Caco-2 (cell line): ENCODE measurements at regions not wholly inside any gene's neighbourhood (a gene's known extent, or its start where the extent isn't known, plus 50 kb on each side); places are given as distances from the start of the nearest gene placed in this dataset.

ENCODE experiments used
- BruUV-seq: library from RNA; stranded (reverse); fragments of 400-500 nt; replicated peaks from 2 replicates; lab custom pipeline; 2021; lab: Mats Ljungman, UMichigan
- CTCF ChIA-PET: fragments of 300-600 bp; sonication (Branson Sonifier 250); formaldehyde crosslinking; loops from one replicate; lab custom pipeline; 2022; ENCODE audit warnings: antibody characterized with exemption; lab: Charles Lee
- POLR2A ChIA-PET: fragments of 300-600 bp; sonication (Branson Sonifier 250); formaldehyde crosslinking; loops from one replicate; lab custom pipeline; 2022; ENCODE audit warnings: antibody characterized with exemption; lab: Charles Lee
- DNase-seq, 2 experiments: peaks; one replicate each; pipeline versions ENCODE4 v3.0.0 to v3.0.0-alpha.2; 2020 to 2022
- H3K27me3 ChIP-seq: replicated peaks from 2 replicates; pipeline ENCODE4 v1.6.0; 2011; ENCODE audit warnings: low read length; ENCODE audit not compliant: control insufficient read depth, insufficient read depth
- H3K36me3 ChIP-seq: 2 replicates; pipeline ENCODE4 v1.5.1; 2011; ENCODE audit warnings: low read length; ENCODE audit not compliant: control insufficient read depth, insufficient read depth
- H3K4me1 ChIP-seq: fragments of 250-450 bp; sonication (Bioruptor Pico); 2 replicates; pipeline ENCODE4 v1.5.1; 2020; ENCODE audit warnings: mild to moderate bottlenecking
- H3K4me3 ChIP-seq: 2 replicates; pipeline ENCODE4 v1.5.1; 2011; ENCODE audit warnings: low read depth, mild to moderate bottlenecking, control low read depth, low read length
- H3K9me3 ChIP-seq: fragments of 250-450 bp; sonication (Bioruptor Pico); 2 replicates; pipeline ENCODE4 v1.5.1; 2020; ENCODE audit warnings: mild to moderate bottlenecking, moderate library complexity
- H3K27ac Mint-ChIP-seq: one replicate; pipeline ENCODE4 v1.8.0; 2022; ENCODE audit warnings: mixed read lengths; ENCODE audit not compliant: unreplicated experiment
- H3K27me3 Mint-ChIP-seq: one replicate; pipeline ENCODE4 v1.8.0; 2022; ENCODE audit warnings: mixed read lengths; ENCODE audit not compliant: insufficient read depth, unreplicated experiment
- H3K36me3 Mint-ChIP-seq: one replicate; pipeline ENCODE4 v1.8.0; 2022; ENCODE audit warnings: mild to moderate bottlenecking, mixed read lengths; ENCODE audit not compliant: insufficient read depth, unreplicated experiment
- H3K4me1 Mint-ChIP-seq: one replicate; pipeline ENCODE4 v1.8.0; 2022; ENCODE audit warnings: low read depth, mixed read lengths; ENCODE audit not compliant: unreplicated experiment
- H3K4me3 Mint-ChIP-seq: one replicate; pipeline ENCODE4 v1.8.0; 2022; ENCODE audit warnings: mild to moderate bottlenecking, moderate library complexity, mixed read lengths; ENCODE audit not compliant: unreplicated experiment
- H3K9me3 Mint-ChIP-seq: one replicate; pipeline ENCODE4 v1.8.0; 2022; ENCODE audit warnings: mixed read lengths; ENCODE audit not compliant: unreplicated experiment
- CTCF ChIP-seq, 2 experiments: fragments of 200-600 bp in 1 of 2; IDR thresholded peaks; 1 replicate in 1 of 2; 2 replicates in 1 of 2; pipeline versions ENCODE4 v1.5.1 to v1.8.0; 2011 to 2022; ENCODE audit warnings: antibody characterized with exemption in 1 of 2, control low read depth in 1 of 2, inconsistent platforms in 1 of 2, low read depth in 1 of 2, low read length in 1 of 2, mild to moderate bottlenecking in 1 of 2, moderate library complexity in 1 of 2; ENCODE audit not compliant: insufficient read depth in 1 of 2, severe bottlenecking in 1 of 2, unreplicated experiment in 1 of 2
- intact Hi-C: fragments of 100-400 bp; cut with micrococcal nuclease; formaldehyde crosslinking; loops from one replicate; pipeline ENCODE4 v1.10.0; 2022; ENCODE audit not compliant: unreplicated experiment

GRCh38 chr12:43004908-43005307 is 415.4 kb upstream of the PRICKLE1 start:
- Histone ChIP-seq H3K4me1 (no peaks in the 10 kb centered on the region), H3K36me3 (no peaks in the 10 kb centered on the region), H3K9me3 (no peaks in the 10 kb centered on the region), H3K27me3 (no peaks in the 10 kb centered on the region), H3K4me3 (no peak overlapping the region)
- no peak for TF ChIP-seq CTCF (IDR thresholded peaks at IDR 0.05; ENCODE audit: insufficient read depth in 1 of 2, low read depth in 1 of 2, low read length in 1 of 2, severe bottlenecking in 1 of 2, unreplicated experiment in 1 of 2)
- no peak overlapping the region for H3K4me3 Mint-ChIP-seq
- BruUV-seq, result no TSS peak
- ChIA-PET POLR2A (no interaction called here), CTCF (no interaction called here)
- H3K27me3 Mint-ChIP-seq, result no peaks in the 10 kb centered on the region
- intact Hi-C loops, result no loop called here
- DNase-seq, result no peak
- H3K4me1 Mint-ChIP-seq, result no peaks in the 10 kb centered on the region
- no peaks in the 10 kb centered on the region for H3K36me3 Mint-ChIP-seq
- no peaks in the 10 kb centered on the region for H3K9me3 Mint-ChIP-seq
- no peak overlapping the region for H3K27ac Mint-ChIP-seq

GRCh38 chr12:43004141-43004540 is 414.6 kb upstream of the PRICKLE1 start:
- no peak overlapping the region for H3K27ac Mint-ChIP-seq
- no TSS peak for BruUV-seq

GRCh38 chr12:42996869-42997431 is 407.4 kb upstream of the PRICKLE1 start:
- Mint-ChIP-seq H3K9me3 (no peaks in the 10 kb centered on the region), H3K4me1 (no peaks in the 10 kb centered on the region), H3K4me3 (no peak overlapping the region), H3K27me3 (no peaks in the 10 kb centered on the region), H3K27ac (no peak overlapping the region), H3K36me3 (no peaks in the 10 kb centered on the region)
- no TSS peak for BruUV-seq
- POLR2A ChIA-PET, result no interaction called here
- no peak for TF ChIP-seq CTCF (IDR thresholded peaks at IDR 0.05; ENCODE audit: insufficient read depth in 1 of 2, low read depth in 1 of 2, low read length in 1 of 2, severe bottlenecking in 1 of 2, unreplicated experiment in 1 of 2)
- intact Hi-C loops, result no loop called here
- H3K4me3 ChIP-seq, result no peak overlapping the region
- no peak for DNase-seq
- H3K4me1 ChIP-seq, result peaks cover 4% of the 10 kb centered on the region; the same call in 1 of the 2 replicates
- H3K36me3 ChIP-seq, result no peaks in the 10 kb centered on the region
- H3K27me3 ChIP-seq, result no peaks in the 10 kb centered on the region
- H3K9me3 ChIP-seq, result no peaks in the 10 kb centered on the region
- CTCF ChIA-PET, result no interaction called here

More at GRCh38 chr12:43004141-43004540, 414.6 kb upstream of the PRICKLE1 start:
- no peaks in the 10 kb centered on the region for H3K27me3 ChIP-seq
- POLR2A ChIA-PET, result no interaction called here
- H3K27me3 Mint-ChIP-seq, result no peaks in the 10 kb centered on the region
- intact Hi-C loops, result no loop called here
- no peak overlapping the region for H3K4me3 ChIP-seq
- H3K4me1 ChIP-seq, result no peaks in the 10 kb centered on the region
- no peaks in the 10 kb centered on the region for H3K4me1 Mint-ChIP-seq
- TF ChIP-seq CTCF (IDR thresholded peaks at IDR 0.05; ENCODE audit: insufficient read depth in 1 of 2, low read depth in 1 of 2, low read length in 1 of 2, severe bottlenecking in 1 of 2, unreplicated experiment in 1 of 2), result no peak
- CTCF ChIA-PET, result no interaction called here
- H3K9me3 ChIP-seq, result no peaks in the 10 kb centered on the region
- H3K36me3 Mint-ChIP-seq, result no peaks in the 10 kb centered on the region
- H3K36me3 ChIP-seq, result no peaks in the 10 kb centered on the region
- no peak for DNase-seq
- no peak overlapping the region for H3K4me3 Mint-ChIP-seq
- H3K9me3 Mint-ChIP-seq, result no peaks in the 10 kb centered on the region
